22Rv1 (cell line): ENCODE measurements at regions not wholly inside any gene's neighbourhood (a gene's known extent, or its start where the extent isn't known, plus 50 kb on each side); places are given as distances from the start of the nearest gene placed in this dataset.

Experiments
- CTCF ChIP-seq: fragments of 450-650 bp; IDR thresholded peaks from 2 replicates; pipeline ENCODE4 v1.5.1; 2017; ENCODE audit warnings: mild to moderate bottlenecking
- ZFX ChIP-seq: fragments of 450-650 bp; IDR thresholded peaks from 2 replicates; pipeline ENCODE4 v1.6.1; 2017; ENCODE audit warnings: antibody characterized with exemption, borderline replicate concordance

GRCh38 chr13:29993196-29993595 lies 142.8 kb upstream of the UBL3 start:
- no peak for TF ChIP-seq CTCF
- no peak for TF ChIP-seq ZFX
